ENCODE measurements at regions not wholly inside any gene's neighbourhood (a gene's known extent, or its start where the extent isn't known, plus 50 kb on each side); places are given as distances from the start of the nearest gene placed in this dataset.

DNA sequence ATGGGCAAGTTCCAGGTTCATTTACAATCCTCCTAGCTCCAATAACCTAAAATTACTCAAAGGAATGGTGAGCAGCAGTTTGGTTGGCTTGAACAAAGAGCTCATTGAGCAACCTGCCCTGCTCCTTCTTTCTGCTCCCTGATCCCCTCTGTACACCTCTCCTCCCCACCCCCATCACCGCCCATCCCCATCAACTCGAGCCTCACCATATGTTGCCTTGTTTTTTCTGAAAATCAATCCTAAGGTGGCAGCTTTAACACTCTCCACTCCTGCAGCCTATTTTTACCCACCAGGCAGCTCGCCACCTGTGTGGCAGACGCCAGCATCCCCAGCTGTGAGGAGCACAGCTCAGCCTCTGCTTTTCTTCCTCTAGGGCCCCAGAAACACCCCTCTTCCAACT lies 533.4 kb upstream of the BRINP1 start:
- Histone ChIP-seq H3K27ac (ENCODE audit: low read depth, low read length, poor library complexity, severe bottlenecking) (no peak overlapping the region), H3K9me2 (ENCODE audit: insufficient read depth, low read length) (no peaks in the 10 kb centered on the region), H4K20me1 (ENCODE audit: insufficient read depth, low read length) (no peaks in the 10 kb centered on the region), H3K4me1 (ENCODE audit: insufficient read depth, low read length, poor library complexity, severe bottlenecking) (no peaks in the 10 kb centered on the region), H2AFZ (ENCODE audit: low read length) (no peak overlapping the region), H3K9me3 (ENCODE audit: low read length) (no peaks in the 10 kb centered on the region), H3K79me2 (ENCODE audit: insufficient read depth, low read depth, low read length) (no peaks in the 10 kb centered on the region), H3K4me2 (ENCODE audit: low read length) (no peak overlapping the region), H3K36me3 (ENCODE audit: insufficient read depth, low read length) (no peaks in the 10 kb centered on the region), H3K4me3 (ENCODE audit: low read depth, low read length, poor library complexity, severe bottlenecking) (no peak overlapping the region)
- TF ChIP-seq, protein P1, sequence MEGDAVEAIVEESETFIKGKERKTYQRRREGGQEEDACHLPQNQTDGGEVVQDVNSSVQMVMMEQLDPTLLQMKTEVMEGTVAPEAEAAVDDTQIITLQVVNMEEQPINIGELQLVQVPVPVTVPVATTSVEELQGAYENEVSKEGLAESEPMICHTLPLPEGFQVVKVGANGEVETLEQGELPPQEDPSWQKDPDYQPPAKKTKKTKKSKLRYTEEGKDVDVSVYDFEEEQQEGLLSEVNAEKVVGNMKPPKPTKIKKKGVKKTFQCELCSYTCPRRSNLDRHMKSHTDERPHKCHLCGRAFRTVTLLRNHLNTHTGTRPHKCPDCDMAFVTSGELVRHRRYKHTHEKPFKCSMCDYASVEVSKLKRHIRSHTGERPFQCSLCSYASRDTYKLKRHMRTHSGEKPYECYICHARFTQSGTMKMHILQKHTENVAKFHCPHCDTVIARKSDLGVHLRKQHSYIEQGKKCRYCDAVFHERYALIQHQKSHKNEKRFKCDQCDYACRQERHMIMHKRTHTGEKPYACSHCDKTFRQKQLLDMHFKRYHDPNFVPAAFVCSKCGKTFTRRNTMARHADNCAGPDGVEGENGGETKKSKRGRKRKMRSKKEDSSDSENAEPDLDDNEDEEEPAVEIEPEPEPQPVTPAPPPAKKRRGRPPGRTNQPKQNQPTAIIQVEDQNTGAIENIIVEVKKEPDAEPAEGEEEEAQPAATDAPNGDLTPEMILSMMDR (conservative IDR thresholded peaks at IDR 0.05; ENCODE audit: low read length), result no peak
- TF ChIP-seq EZH2phosphoT487 (IDR thresholded peaks at IDR 0.05; ENCODE audit: borderline replicate concordance, low read depth, low read length), result no peak
- DNase-seq (ENCODE audit: low spot score), result no peak
- intact Hi-C loops (cut with micrococcal nuclease; ENCODE audit: unreplicated experiment), result no loop called here
- POLR2A ChIA-PET, result no interaction called here
- CTCF ChIA-PET (ENCODE audit: unreplicated experiment), result no interaction called here
- BruUV-seq (replicated peaks), result no TSS peak

DNA sequence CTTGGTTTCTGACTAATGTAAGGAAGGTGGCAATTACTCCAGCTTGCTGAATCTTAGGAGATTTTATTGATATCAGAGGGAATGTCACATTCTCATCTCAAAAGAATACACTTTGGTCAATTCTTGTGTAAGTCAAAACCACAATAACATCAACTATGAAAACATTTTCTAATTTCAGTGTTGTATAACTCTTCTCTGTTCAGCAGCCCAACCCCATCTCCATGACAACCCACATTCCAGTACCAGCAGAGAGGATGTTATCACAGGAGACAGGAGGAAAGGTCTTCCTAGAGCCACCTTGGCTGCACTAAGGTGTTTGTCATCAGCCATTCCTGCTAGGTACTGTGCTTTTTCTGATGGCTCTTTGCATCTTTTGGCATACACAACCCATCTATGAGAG lies 529.1 kb upstream of the BRINP1 start:
- Histone ChIP-seq H4K20me1 (ENCODE audit: insufficient read depth, low read length) (no peaks in the 10 kb centered on the region), H3K9me3 (ENCODE audit: low read length) (no peaks in the 10 kb centered on the region), H3K4me2 (ENCODE audit: low read length) (no peak overlapping the region), H3K9me2 (ENCODE audit: insufficient read depth, low read length) (no peaks in the 10 kb centered on the region), H2AFZ (ENCODE audit: low read length) (no peak overlapping the region), H3K4me3 (ENCODE audit: low read depth, low read length, poor library complexity, severe bottlenecking) (no peak overlapping the region), H3K4me1 (ENCODE audit: insufficient read depth, low read length, poor library complexity, severe bottlenecking) (no peaks in the 10 kb centered on the region), H3K79me2 (ENCODE audit: insufficient read depth, low read depth, low read length) (no peaks in the 10 kb centered on the region), H3K36me3 (ENCODE audit: insufficient read depth, low read length) (no peaks in the 10 kb centered on the region), H3K27ac (ENCODE audit: low read depth, low read length, poor library complexity, severe bottlenecking) (no peak overlapping the region)
- no TSS peak for BruUV-seq (replicated peaks)
- intact Hi-C loops (cut with micrococcal nuclease; ENCODE audit: unreplicated experiment), result no loop called here
- no peak for DNase-seq (ENCODE audit: low spot score)
- TF ChIP-seq, protein P1 (conservative IDR thresholded peaks at IDR 0.05; ENCODE audit: low read length), result no peak
- no peak for TF ChIP-seq EZH2phosphoT487 (IDR thresholded peaks at IDR 0.05; ENCODE audit: borderline replicate concordance, low read depth, low read length)
- ChIA-PET POLR2A (no interaction called here), CTCF (ENCODE audit: unreplicated experiment) (no interaction called here)

DNA sequence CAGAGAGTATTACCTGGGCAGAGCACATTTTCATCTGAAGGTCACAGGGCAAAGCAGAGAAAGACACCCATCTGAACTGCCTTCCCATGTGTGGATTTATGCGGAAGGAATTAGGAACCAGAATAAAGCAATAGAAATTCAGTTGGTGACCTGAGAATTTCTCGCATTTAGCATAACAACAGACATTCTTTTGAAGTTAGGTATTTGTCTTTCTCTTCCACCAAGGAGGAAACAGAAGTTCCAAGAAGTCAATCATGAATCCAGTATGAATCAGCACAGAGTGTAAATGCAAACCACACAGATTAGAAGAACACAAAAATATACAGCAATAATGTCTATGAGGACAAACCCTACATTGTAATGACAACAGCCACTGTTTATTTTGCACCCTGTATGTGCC lies 515.2 kb upstream of the BRINP1 start:
- Histone ChIP-seq H3K79me2 (ENCODE audit: insufficient read depth, low read depth, low read length) (no peaks in the 10 kb centered on the region), H3K9me3 (ENCODE audit: low read length) (no peaks in the 10 kb centered on the region), H3K4me1 (ENCODE audit: insufficient read depth, low read length, poor library complexity, severe bottlenecking) (no peaks in the 10 kb centered on the region), H3K4me3 (ENCODE audit: low read depth, low read length, poor library complexity, severe bottlenecking) (no peak overlapping the region), H2AFZ (ENCODE audit: low read length) (no peak overlapping the region), H3K27ac (ENCODE audit: low read depth, low read length, poor library complexity, severe bottlenecking) (no peak overlapping the region), H3K4me2 (ENCODE audit: low read length) (no peak overlapping the region), H3K9me2 (ENCODE audit: insufficient read depth, low read length) (no peaks in the 10 kb centered on the region), H3K36me3 (ENCODE audit: insufficient read depth, low read length) (no peaks in the 10 kb centered on the region), H4K20me1 (ENCODE audit: insufficient read depth, low read length) (no peaks in the 10 kb centered on the region)
- no TSS peak for BruUV-seq (replicated peaks)
- ChIA-PET CTCF (ENCODE audit: unreplicated experiment) (no interaction called here), POLR2A (no interaction called here)
- no peak for DNase-seq (ENCODE audit: low spot score)
- no peak for TF ChIP-seq EZH2phosphoT487 (IDR thresholded peaks at IDR 0.05; ENCODE audit: borderline replicate concordance, low read depth, low read length)
- TF ChIP-seq, protein P1 (conservative IDR thresholded peaks at IDR 0.05; ENCODE audit: low read length), result no peak
- intact Hi-C loops (cut with micrococcal nuclease; ENCODE audit: unreplicated experiment), result no loop called here

Data from OCI-LY7 (cell line).